ENCODE measurements at regions not wholly inside any gene's neighbourhood (a gene's known extent, or its start where the extent isn't known, plus 50 kb on each side); places are given as distances from the start of the nearest gene placed in this dataset.

DNA sequence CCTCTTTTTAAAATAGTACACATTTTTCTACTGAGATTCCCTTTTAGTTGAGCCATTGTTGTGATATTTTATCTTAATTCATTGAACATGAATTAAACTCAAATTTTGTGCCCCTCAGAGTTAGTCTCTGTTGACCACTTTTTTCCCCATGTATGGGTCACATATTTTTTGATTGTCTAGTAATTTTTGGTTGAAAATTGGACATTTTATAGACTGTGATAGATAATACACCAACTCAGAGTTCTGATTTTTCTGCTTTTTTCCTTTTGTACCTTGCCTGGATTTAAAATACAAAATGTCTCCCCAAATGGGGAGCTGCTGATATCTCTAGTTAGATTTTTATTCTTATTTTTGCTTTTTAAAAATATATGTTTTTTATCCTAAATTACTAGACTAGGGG is 291.8 kb upstream of the CITED2 start:
- H3K9me3 ChIP-seq (ENCODE audit: control insufficient read depth in 2 of 2, insufficient read depth in 1 of 2, low read length in 1 of 2) = no peaks in the 10 kb centered on the region
- no peak for DNase-seq (ENCODE audit: low read depth in 6 of 9, low spot score in 9 of 9)
- H3K4me3 ChIP-seq (ENCODE audit: low read length in 2 of 2) = no peak overlapping the region
- H3K36me3 ChIP-seq (ENCODE audit: control insufficient read depth in 2 of 2, insufficient read depth in 2 of 2, low read length in 1 of 2) = no peaks in the 10 kb centered on the region
- H3K4me1 ChIP-seq (ENCODE audit: control insufficient read depth in 2 of 2, insufficient read depth in 2 of 2, low read length in 2 of 2) = no peaks in the 10 kb centered on the region
- H3K27ac ChIP-seq (ENCODE audit: low read depth in 1 of 2, low read length in 1 of 2) = no peak overlapping the region
- H3K27me3 ChIP-seq (ENCODE audit: control insufficient read depth in 2 of 2, insufficient read depth in 1 of 2, low read length in 1 of 2) = no peaks in the 10 kb centered on the region

DNA sequence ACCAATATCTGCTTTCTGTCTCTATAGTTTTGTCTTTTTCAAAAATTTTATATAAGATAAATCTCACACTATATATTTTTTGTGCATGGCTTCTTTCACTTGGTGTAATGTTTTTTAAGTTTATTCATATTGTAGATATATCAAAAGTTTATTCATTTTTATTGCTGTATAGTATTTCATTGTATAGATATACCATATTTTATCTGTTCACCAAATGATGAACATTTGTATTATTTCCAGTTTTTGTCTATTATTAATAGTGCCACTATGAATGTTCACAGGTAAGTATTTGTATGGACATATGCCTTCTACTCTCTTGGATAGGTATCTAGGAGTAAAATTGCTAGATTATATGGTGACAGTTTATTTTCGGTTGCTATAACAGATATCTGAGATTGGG is 289.5 kb upstream of the CITED2 start:
- 96% methylated on average over 1 of the region's 1 CpG for WGBS
- Histone ChIP-seq H3K4me3 (ENCODE audit: low read length in 2 of 2) (no peak overlapping the region), H3K4me1 (ENCODE audit: control insufficient read depth in 2 of 2, insufficient read depth in 2 of 2, low read length in 2 of 2) (no peaks in the 10 kb centered on the region)

DNA sequence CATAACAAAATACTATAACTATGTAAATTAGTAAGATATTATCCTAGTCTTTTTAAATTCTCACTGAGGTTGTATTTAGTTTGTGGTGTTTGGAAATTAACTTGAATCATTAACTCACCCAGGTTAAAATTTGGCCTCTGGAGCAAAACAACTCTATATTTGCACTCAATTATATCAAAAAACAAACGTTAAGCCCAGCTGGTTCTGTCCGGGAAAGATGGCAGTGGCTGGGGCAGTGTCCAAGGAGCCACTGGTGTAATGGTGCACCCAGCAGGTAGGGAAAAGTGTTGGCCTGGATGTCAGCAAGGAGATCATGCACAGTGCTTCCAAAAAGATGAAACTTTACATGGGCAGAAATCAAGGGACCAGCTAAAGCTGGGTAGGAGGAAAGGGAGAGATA is 285.3 kb upstream of the CITED2 start:
- 90% methylated on average over 2 of the region's 2 CpGs for WGBS

More for the DNA sequence above, 289.5 kb upstream of the CITED2 start:
- Histone ChIP-seq H3K9me3 (ENCODE audit: control insufficient read depth in 2 of 2, insufficient read depth in 1 of 2, low read length in 1 of 2) (no peaks in the 10 kb centered on the region), H3K36me3 (ENCODE audit: control insufficient read depth in 2 of 2, insufficient read depth in 2 of 2, low read length in 1 of 2) (no peaks in the 10 kb centered on the region), H3K27ac (ENCODE audit: low read depth in 1 of 2, low read length in 1 of 2) (no peak overlapping the region), H3K27me3 (ENCODE audit: control insufficient read depth in 2 of 2, insufficient read depth in 1 of 2, low read length in 1 of 2) (no peaks in the 10 kb centered on the region)
- DNase-seq (ENCODE audit: low read depth in 6 of 9, low spot score in 9 of 9) = no peak

DNA sequence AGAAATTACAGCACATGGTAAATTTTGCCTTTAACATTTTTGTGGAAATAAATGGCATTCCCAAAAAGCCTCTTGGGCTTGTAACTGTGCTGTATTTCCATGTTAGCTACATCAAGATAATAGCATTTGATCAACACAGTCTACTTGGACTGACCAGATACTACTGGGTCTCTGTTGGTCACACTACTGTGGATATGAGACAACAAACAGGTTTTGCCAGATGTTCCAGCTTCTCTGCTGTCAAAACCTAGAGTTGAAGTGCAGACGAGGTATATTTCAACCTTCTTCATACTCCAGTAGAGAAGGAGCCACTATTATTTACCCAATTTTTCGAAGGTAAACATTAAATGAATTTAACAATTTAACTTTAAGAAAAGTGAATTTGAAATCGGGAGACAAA is 284.7 kb upstream of the CITED2 start:
- H3K4me3 ChIP-seq (ENCODE audit: low read length in 2 of 2) = no peak overlapping the region
- no peak overlapping the region for H3K27ac ChIP-seq (ENCODE audit: low read depth in 1 of 2, low read length in 1 of 2)
- WGBS = 91% methylated on average over 3 of the region's 3 CpGs
- no peaks in the 10 kb centered on the region for H3K4me1 ChIP-seq (ENCODE audit: control insufficient read depth in 2 of 2, insufficient read depth in 2 of 2, low read length in 2 of 2)
- DNase-seq (ENCODE audit: low read depth in 6 of 9, low spot score in 9 of 9) = no peak
- no peaks in the 10 kb centered on the region for H3K36me3 ChIP-seq (ENCODE audit: control insufficient read depth in 2 of 2, insufficient read depth in 2 of 2, low read length in 1 of 2)
- H3K9me3 ChIP-seq (ENCODE audit: control insufficient read depth in 2 of 2, insufficient read depth in 1 of 2, low read length in 1 of 2) = no peaks in the 10 kb centered on the region
- H3K27me3 ChIP-seq (ENCODE audit: control insufficient read depth in 2 of 2, insufficient read depth in 1 of 2, low read length in 1 of 2) = no peaks in the 10 kb centered on the region

More for the DNA sequence above, 285.3 kb upstream of the CITED2 start:
- no peaks in the 10 kb centered on the region for H3K4me1 ChIP-seq (ENCODE audit: control insufficient read depth in 2 of 2, insufficient read depth in 2 of 2, low read length in 2 of 2)
- no peaks in the 10 kb centered on the region for H3K9me3 ChIP-seq (ENCODE audit: control insufficient read depth in 2 of 2, insufficient read depth in 1 of 2, low read length in 1 of 2)
- no peaks in the 10 kb centered on the region for H3K36me3 ChIP-seq (ENCODE audit: control insufficient read depth in 2 of 2, insufficient read depth in 2 of 2, low read length in 1 of 2)
- no peaks in the 10 kb centered on the region for H3K27me3 ChIP-seq (ENCODE audit: control insufficient read depth in 2 of 2, insufficient read depth in 1 of 2, low read length in 1 of 2)
- H3K27ac ChIP-seq (ENCODE audit: low read depth in 1 of 2, low read length in 1 of 2) = no peak overlapping the region
- no peak overlapping the region for H3K4me3 ChIP-seq (ENCODE audit: low read length in 2 of 2)
- no peak for DNase-seq (ENCODE audit: low read depth in 6 of 9, low spot score in 9 of 9)

DNA sequence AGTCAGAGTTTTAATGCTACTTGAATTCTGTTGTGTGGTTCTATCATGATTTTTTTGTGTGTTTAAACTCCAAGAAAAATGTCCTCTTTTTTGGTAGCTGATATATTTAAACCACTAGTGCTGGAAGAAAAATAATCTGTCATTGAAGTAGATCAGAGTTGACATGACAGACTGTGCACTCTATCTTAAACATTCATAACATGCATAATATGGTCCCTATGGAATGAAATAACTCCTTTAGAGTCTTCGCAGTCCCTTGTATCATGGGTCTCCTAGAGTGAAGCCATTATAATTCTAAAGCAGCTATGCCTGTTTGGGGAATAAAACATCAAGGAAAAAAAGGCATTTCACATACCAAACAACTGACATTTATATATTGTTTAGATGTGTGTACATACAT is 282.7 kb upstream of the CITED2 start:
- Histone ChIP-seq H3K27me3 (ENCODE audit: control insufficient read depth in 2 of 2, insufficient read depth in 1 of 2, low read length in 1 of 2) (no peaks in the 10 kb centered on the region), H3K9me3 (ENCODE audit: control insufficient read depth in 2 of 2, insufficient read depth in 1 of 2, low read length in 1 of 2) (no peaks in the 10 kb centered on the region), H3K4me1 (ENCODE audit: control insufficient read depth in 2 of 2, insufficient read depth in 2 of 2, low read length in 2 of 2) (no peaks in the 10 kb centered on the region), H3K27ac (ENCODE audit: low read depth in 1 of 2, low read length in 1 of 2) (no peak overlapping the region), H3K36me3 (ENCODE audit: control insufficient read depth in 2 of 2, insufficient read depth in 2 of 2, low read length in 1 of 2) (no peaks in the 10 kb centered on the region), H3K4me3 (ENCODE audit: low read length in 2 of 2) (no peak overlapping the region)
- WGBS = 96% methylated on average over 1 of the region's 1 CpG
- DNase-seq (ENCODE audit: low read depth in 6 of 9, low spot score in 9 of 9) = no peak

DNA sequence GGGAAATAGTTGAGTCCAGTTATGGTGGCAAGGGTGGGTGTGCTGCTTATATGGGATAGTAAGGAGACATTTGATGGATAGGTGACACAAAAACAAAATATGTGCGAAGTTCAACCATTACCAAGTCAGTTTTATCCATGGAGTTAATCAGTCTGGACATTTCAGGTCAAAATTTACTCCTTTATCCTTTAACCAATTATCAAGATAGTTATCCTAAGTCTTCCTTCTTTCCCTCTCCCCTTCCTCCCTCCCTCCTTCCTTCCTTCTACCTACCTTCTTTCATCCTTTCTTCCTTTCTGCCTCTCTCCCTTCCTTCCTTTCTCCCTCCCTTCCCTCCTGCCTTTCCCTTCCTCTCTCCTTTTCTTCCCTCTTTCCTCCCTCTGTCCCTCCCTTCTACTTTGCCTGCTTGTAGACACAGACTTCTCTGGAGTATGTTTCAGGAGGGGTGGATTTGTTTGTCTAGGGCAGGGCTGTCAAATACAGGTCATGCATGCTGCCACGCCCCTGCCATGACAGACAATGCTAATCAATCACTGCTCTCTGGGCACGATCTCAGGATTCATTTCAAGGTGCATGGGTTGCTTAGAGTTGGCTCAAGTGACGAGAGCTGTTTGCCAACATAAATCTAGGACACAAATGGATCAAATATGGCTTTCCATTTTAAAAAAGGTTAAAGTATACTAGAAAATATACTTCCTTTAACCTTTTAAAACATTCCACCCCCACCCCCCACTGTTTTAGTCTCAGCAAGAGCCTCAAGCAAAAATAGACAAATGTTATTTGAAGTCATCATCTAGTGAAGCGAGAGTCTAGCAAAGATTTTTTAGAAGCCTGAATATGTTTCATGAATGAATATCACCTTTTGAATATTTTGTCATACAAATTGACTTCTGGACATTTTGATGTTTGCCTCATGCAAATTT is 281.6 kb upstream of the CITED2 start:
- no peak overlapping the region for H3K4me3 ChIP-seq (ENCODE audit: low read length in 2 of 2)
- WGBS = 93% methylated on average over 5 of the region's 5 CpGs
- H3K27ac ChIP-seq (ENCODE audit: low read depth in 1 of 2, low read length in 1 of 2) = no peak overlapping the region
- no peaks in the 10 kb centered on the region for H3K36me3 ChIP-seq (ENCODE audit: control insufficient read depth in 2 of 2, insufficient read depth in 2 of 2, low read length in 1 of 2)
- H3K4me1 ChIP-seq (ENCODE audit: control insufficient read depth in 2 of 2, insufficient read depth in 2 of 2, low read length in 2 of 2) = no peaks in the 10 kb centered on the region
- H3K9me3 ChIP-seq (ENCODE audit: control insufficient read depth in 2 of 2, insufficient read depth in 1 of 2, low read length in 1 of 2) = no peaks in the 10 kb centered on the region
- no peak for DNase-seq (ENCODE audit: low read depth in 6 of 9, low spot score in 9 of 9)
- no peaks in the 10 kb centered on the region for H3K27me3 ChIP-seq (ENCODE audit: control insufficient read depth in 2 of 2, insufficient read depth in 1 of 2, low read length in 1 of 2)

DNA sequence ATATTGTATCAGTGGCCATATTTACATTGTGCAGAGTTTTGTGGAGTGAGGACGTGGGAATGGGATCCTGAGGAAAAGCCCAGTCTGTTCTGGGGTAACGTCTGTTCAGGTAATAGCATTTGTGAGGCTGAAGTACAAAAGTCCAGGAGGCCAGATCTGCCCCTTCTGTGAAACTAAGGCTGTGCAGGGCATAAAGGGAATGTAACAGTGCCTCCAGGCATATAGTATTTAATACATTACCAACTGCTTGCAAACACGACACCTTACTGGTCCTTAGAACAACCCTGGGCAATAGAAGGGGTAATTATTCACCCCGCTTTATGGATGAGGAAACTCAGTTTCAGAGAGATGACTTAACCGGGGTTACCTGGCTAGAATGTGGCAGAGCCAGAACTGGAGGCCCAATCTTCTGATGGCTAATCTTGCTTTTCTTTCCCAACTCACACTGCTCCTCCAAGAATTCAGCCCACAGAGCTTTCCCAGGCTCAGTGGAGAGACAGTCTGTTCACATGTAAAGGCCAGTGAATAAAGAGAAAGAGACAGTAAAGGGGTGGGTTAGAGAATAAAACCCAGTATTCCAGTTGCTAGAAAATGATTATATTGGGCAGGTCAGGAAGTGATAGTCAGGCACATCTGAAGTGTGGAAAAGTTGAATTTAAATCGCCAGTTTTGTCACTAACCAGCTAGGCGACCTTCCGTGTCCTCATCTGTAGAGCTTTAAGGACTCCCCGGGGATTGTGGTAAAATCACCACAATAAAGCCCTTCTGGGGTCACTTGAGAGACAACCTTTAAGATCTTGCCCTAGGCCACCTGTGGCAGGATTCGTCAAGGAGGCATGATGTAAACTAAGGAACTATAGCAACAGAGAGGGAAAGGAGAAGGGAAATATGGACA is 280.7 kb upstream of the CITED2 start:
- WGBS = 95% methylated on average over 10 of the region's 10 CpGs

DNA sequence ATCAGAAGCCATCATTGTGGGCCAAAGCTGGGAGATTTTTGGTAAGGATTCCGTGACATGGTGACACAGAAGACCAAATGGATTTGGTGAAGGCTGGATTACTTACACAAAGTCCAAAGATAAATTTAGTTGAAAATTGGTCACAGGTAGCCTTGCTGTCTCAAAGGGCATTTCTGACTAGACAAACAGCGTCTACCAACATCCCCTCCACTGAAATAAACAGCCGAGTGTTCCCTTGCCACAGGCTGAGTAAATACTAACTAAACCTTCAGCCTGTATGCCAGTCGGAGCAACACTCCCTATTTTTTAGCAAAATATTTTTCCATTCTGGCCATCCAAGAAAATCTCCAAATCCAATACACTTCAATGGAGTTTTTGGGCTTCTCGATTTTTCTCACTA is 279.9 kb upstream of the CITED2 start:
- H3K27ac ChIP-seq (ENCODE audit: low read depth in 1 of 2, low read length in 1 of 2) = no peak overlapping the region
- no peaks in the 10 kb centered on the region for H3K9me3 ChIP-seq (ENCODE audit: control insufficient read depth in 2 of 2, insufficient read depth in 1 of 2, low read length in 1 of 2)
- no peaks in the 10 kb centered on the region for H3K27me3 ChIP-seq (ENCODE audit: control insufficient read depth in 2 of 2, insufficient read depth in 1 of 2, low read length in 1 of 2)
- DNase-seq (ENCODE audit: low read depth in 6 of 9, low spot score in 9 of 9) = no peak
- H3K36me3 ChIP-seq (ENCODE audit: control insufficient read depth in 2 of 2, insufficient read depth in 2 of 2, low read length in 1 of 2) = no peaks in the 10 kb centered on the region
- no peak overlapping the region for H3K4me3 ChIP-seq (ENCODE audit: low read length in 2 of 2)
- 97% methylated on average over 5 of the region's 5 CpGs for WGBS
- no peaks in the 10 kb centered on the region for H3K4me1 ChIP-seq (ENCODE audit: control insufficient read depth in 2 of 2, insufficient read depth in 2 of 2, low read length in 2 of 2)

More for the DNA sequence above, 280.7 kb upstream of the CITED2 start:
- no peaks in the 10 kb centered on the region for H3K27me3 ChIP-seq (ENCODE audit: control insufficient read depth in 2 of 2, insufficient read depth in 1 of 2, low read length in 1 of 2)
- no peak overlapping the region for H3K4me3 ChIP-seq (ENCODE audit: low read length in 2 of 2)
- H3K9me3 ChIP-seq (ENCODE audit: control insufficient read depth in 2 of 2, insufficient read depth in 1 of 2, low read length in 1 of 2) = no peaks in the 10 kb centered on the region
- no peaks in the 10 kb centered on the region for H3K4me1 ChIP-seq (ENCODE audit: control insufficient read depth in 2 of 2, insufficient read depth in 2 of 2, low read length in 2 of 2)
- no peaks in the 10 kb centered on the region for H3K36me3 ChIP-seq (ENCODE audit: control insufficient read depth in 2 of 2, insufficient read depth in 2 of 2, low read length in 1 of 2)
- H3K27ac ChIP-seq (ENCODE audit: low read depth in 1 of 2, low read length in 1 of 2) = no peak overlapping the region
- no peak for DNase-seq (ENCODE audit: low read depth in 6 of 9, low spot score in 9 of 9)

DNA sequence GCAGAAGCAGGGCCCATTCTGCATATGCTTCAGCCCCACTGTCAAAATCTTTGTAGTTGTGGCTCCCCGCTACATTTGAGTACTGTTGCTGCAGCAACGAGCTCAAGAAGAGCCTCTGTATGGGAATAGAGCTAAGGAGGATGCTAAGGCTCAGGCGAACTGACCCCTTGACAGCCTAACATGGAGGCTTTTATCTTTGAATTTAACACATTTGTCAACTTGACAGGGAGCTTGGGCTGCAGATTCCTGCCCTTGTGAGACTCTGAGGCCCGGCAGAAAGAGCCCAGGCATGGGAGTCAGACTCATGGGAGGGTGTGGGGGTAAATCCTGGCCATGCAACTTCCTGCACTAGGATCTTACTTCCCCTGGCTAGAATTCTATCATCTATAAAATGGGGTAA is 278.7 kb upstream of the CITED2 start:
- peaks cover 0 to 7% of the 10 kb centered on the region in 2 donors for H3K4me1 ChIP-seq (ENCODE audit: control insufficient read depth in 2 of 2, insufficient read depth in 2 of 2, low read length in 2 of 2)
- no peak overlapping the region for H3K27ac ChIP-seq (ENCODE audit: low read depth in 1 of 2, low read length in 1 of 2)
- H3K9me3 ChIP-seq (ENCODE audit: control insufficient read depth in 2 of 2, insufficient read depth in 1 of 2, low read length in 1 of 2) = no peaks in the 10 kb centered on the region
- WGBS = 95% methylated on average over 4 of the region's 4 CpGs
- H3K27me3 ChIP-seq (ENCODE audit: control insufficient read depth in 2 of 2, insufficient read depth in 1 of 2, low read length in 1 of 2) = no peaks in the 10 kb centered on the region
- no peaks in the 10 kb centered on the region for H3K36me3 ChIP-seq (ENCODE audit: control insufficient read depth in 2 of 2, insufficient read depth in 2 of 2, low read length in 1 of 2)
- no peak for DNase-seq (ENCODE audit: low read depth in 6 of 9, low spot score in 9 of 9)
- no peak overlapping the region for H3K4me3 ChIP-seq (ENCODE audit: low read length in 2 of 2)

All from thymus (tissue), 11 donors.